ENCODE measurements at regions not wholly inside any gene's neighbourhood (a gene's known extent, or its start where the extent isn't known, plus 50 kb on each side); places are given as distances from the start of the nearest gene placed in this dataset.

DNA sequence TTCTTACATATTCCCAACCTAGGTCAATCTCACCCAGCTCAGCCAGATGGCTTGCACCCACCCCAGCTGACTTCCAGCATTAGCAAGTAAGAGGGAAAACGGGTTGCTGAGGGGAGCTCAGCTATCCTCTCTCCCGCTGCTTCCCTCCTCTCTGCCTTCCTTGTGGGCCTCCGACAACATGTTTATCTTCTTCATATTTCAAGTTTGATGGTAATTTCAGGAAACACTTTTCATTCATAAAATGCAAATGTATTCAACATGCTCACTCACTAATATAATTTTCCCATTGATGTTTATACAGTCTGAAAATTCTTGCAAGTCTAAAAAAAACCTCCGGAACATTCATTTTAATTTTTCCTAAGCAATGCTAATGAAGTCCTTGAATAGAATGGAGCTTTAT, 372.5 kb upstream of the B3GAT1 start:
- RAD21 ChIA-PET (ENCODE audit: low non-redundant PET in 1 of 2, low total read pairs in 2 of 2, uncharacterized antibody in 2 of 2, unreplicated experiment in 2 of 2): no interaction called here
- TF ChIP-seq EZH2 (IDR thresholded peaks at IDR 0.05) (no peak), SIN3A (IDR thresholded peaks at IDR 0.05; ENCODE audit: low read depth) (no peak), YY1 (IDR thresholded peaks at IDR 0.05; ENCODE audit: extremely low read depth, insufficient replicate concordance, low read depth, low read length) (no peak), POLR2AphosphoS5 (IDR thresholded peaks at IDR 0.05; ENCODE audit: low read depth, low read length) (no peak), SRF (IDR thresholded peaks at IDR 0.05; ENCODE audit: low read depth) (no peak), CBX3 (IDR thresholded peaks at IDR 0.05; ENCODE audit: low read depth) (no peak)
- TF ChIP-seq, protein P1, sequence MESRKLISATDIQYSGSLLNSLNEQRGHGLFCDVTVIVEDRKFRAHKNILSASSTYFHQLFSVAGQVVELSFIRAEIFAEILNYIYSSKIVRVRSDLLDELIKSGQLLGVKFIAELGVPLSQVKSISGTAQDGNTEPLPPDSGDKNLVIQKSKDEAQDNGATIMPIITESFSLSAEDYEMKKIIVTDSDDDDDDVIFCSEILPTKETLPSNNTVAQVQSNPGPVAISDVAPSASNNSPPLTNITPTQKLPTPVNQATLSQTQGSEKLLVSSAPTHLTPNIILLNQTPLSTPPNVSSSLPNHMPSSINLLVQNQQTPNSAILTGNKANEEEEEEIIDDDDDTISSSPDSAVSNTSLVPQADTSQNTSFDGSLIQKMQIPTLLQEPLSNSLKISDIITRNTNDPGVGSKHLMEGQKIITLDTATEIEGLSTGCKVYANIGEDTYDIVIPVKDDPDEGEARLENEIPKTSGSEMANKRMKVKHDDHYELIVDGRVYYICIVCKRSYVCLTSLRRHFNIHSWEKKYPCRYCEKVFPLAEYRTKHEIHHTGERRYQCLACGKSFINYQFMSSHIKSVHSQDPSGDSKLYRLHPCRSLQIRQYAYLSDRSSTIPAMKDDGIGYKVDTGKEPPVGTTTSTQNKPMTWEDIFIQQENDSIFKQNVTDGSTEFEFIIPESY (IDR thresholded peaks at IDR 0.05; ENCODE audit: extremely low read depth, insufficient replicate concordance, low read length): no peak
- TF ChIP-seq, protein P2, sequence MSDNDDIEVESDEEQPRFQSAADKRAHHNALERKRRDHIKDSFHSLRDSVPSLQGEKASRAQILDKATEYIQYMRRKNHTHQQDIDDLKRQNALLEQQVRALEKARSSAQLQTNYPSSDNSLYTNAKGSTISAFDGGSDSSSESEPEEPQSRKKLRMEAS (IDR thresholded peaks at IDR 0.05): no peak
- POLR2A ChIA-PET: no interaction called here
- Histone ChIP-seq H2AFZ (ENCODE audit: low read depth, low read length, poor library complexity, severe bottlenecking) (no peak overlapping the region), H3K9me2 (ENCODE audit: insufficient read depth) (no peaks in the 10 kb centered on the region), H3K27me3 (ENCODE audit: insufficient read depth, low read length) (peaks cover 50% of the 10 kb centered on the region), H3K9me3 (ENCODE audit: control insufficient read depth in 1 of 2, insufficient read depth in 1 of 2, low read depth in 1 of 2, low read length in 2 of 2) (no peaks in the 10 kb centered on the region), H3K27ac (ENCODE audit: low read depth, low read length) (no peak overlapping the region), H3K4me3 (replicated peaks in 1 of 2; ENCODE audit: low read depth in 1 of 2, low read length in 2 of 2) (no peak overlapping the region), H3K36me3 (ENCODE audit: control insufficient read depth in 1 of 2, insufficient read depth in 2 of 2, low read length in 2 of 2) (no peaks in the 10 kb centered on the region), H3K9ac (ENCODE audit: low read length) (no peak overlapping the region), H4K20me1 (ENCODE audit: insufficient read depth) (no peaks in the 10 kb centered on the region), H3K79me2 (ENCODE audit: insufficient read depth, low read length) (no peaks in the 10 kb centered on the region), H3K4me1 (ENCODE audit: control insufficient read depth in 1 of 2, insufficient read depth in 2 of 2, low read length in 2 of 2) (no peaks in the 10 kb centered on the region), H3K4me2 (ENCODE audit: low read length) (no peak overlapping the region)
- no TSS peak for BruUV-seq (replicated peaks)
- DNase-seq (ENCODE audit: low read depth, low spot score): no peak
- intact Hi-C loops (cut with micrococcal nuclease): no loop called here
- ATAC-seq: no peak
- CTCF ChIA-PET: no interaction called here

GRCh38 chr11:134784046-134784445, 372.0 kb upstream of the B3GAT1 start:
- Histone ChIP-seq H3K9me3 (ENCODE audit: control insufficient read depth in 1 of 2, insufficient read depth in 1 of 2, low read depth in 1 of 2, low read length in 2 of 2) (no peaks in the 10 kb centered on the region), H3K4me2 (ENCODE audit: low read length) (no peak overlapping the region), H3K4me1 (ENCODE audit: control insufficient read depth in 1 of 2, insufficient read depth in 2 of 2, low read length in 2 of 2) (no peaks in the 10 kb centered on the region), H3K9ac (ENCODE audit: low read length) (no peak overlapping the region), H3K9me2 (ENCODE audit: insufficient read depth) (no peaks in the 10 kb centered on the region), H3K36me3 (ENCODE audit: control insufficient read depth in 1 of 2, insufficient read depth in 2 of 2, low read length in 2 of 2) (no peaks in the 10 kb centered on the region), H3K4me3 (replicated peaks in 1 of 2; ENCODE audit: low read depth in 1 of 2, low read length in 2 of 2) (no peak overlapping the region), H2AFZ (ENCODE audit: low read depth, low read length, poor library complexity, severe bottlenecking) (no peak overlapping the region), H4K20me1 (ENCODE audit: insufficient read depth) (no peaks in the 10 kb centered on the region), H3K27me3 (ENCODE audit: insufficient read depth, low read length) (peaks cover 55% of the 10 kb centered on the region), H3K79me2 (ENCODE audit: insufficient read depth, low read length) (no peaks in the 10 kb centered on the region), H3K27ac (ENCODE audit: low read depth, low read length) (no peak overlapping the region)
- TF ChIP-seq, protein P1 (IDR thresholded peaks at IDR 0.05; ENCODE audit: extremely low read depth, insufficient replicate concordance, low read length): no peak
- TF ChIP-seq FOSL1 (IDR thresholded peaks at IDR 0.05; ENCODE audit: low read depth) (no peak), ZFX (IDR thresholded peaks at IDR 0.05) (no peak), TCF7L2 (IDR thresholded peaks at IDR 0.05; ENCODE audit: borderline replicate concordance, extremely low read depth, insufficient read depth, insufficient read length) (no peak)
- CTCF ChIA-PET: no interaction called here
- DNase-seq (ENCODE audit: low read depth, low spot score) (no peak), ATAC-seq (no peak)
- RAD21 ChIA-PET (ENCODE audit: low non-redundant PET in 1 of 2, low total read pairs in 2 of 2, uncharacterized antibody in 2 of 2, unreplicated experiment in 2 of 2): no interaction called here
- BruUV-seq (replicated peaks): no TSS peak
- POLR2A ChIA-PET: no interaction called here
- intact Hi-C loops (cut with micrococcal nuclease): no loop called here

Measured in HCT116 (cell line).